ENCODE measurements at regions not wholly inside any gene's neighbourhood (a gene's known extent, or its start where the extent isn't known, plus 50 kb on each side); places are given as distances from the start of the nearest gene placed in this dataset.
A peak's percentile ranks its signal among the peaks of the same experiment; 100 is the strongest.

DNA sequence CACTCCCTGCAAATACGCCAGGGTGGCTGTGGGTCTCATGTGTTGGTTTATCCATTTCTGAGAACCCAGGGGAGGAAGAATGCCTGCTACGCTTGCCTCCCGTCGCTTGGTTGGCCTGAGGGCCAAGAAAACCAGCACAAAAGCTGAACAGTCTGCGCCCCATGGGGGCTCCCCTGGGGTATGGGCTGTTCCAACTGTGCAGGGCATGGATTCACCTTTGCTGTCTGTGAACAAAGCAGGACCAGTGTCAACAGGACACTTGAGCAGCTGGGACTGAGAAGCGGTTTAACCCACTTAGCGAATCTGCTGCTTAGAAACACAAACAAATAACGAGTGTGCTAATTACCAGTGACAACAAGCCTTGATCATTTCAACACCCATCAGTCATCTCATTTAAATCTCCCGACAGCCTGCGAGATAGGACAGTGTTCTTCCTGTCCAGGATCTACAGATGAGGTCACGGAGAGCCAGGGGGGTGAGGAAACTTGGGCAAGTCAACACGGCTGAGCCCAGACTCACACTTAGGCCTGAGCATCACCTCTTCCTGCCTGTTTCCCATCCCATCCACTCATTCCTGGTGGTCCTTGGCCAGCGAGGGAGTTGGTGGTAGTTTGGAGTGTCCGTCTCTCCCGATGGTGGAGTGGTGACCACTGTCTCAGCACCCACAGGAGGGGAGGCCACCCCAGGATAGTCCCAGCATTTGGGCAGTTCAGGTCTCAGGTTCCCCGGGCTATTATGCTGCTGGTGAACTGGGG, 111.6 kb upstream of the HAAO start:
- Histone ChIP-seq H3K27ac (no peak overlapping the region), H3K27me3 (no peaks in the 10 kb centered on the region), H3K4me1 (ENCODE audit: insufficient read depth) (peaks cover 49% of the 10 kb centered on the region), H3K4me3 (no peak overlapping the region), H3K9me2 (replicated peaks; ENCODE audit: insufficient read depth) (no peaks in the 10 kb centered on the region), H4K20me1 (ENCODE audit: insufficient read depth, poor library complexity, severe bottlenecking) (no peaks in the 10 kb centered on the region), H3K79me2 (no peaks in the 10 kb centered on the region), H3K9me3 (ENCODE audit: low read depth) (no peaks in the 10 kb centered on the region), H3K4me2 (no peak overlapping the region), H3K36me3 (replicated peaks; ENCODE audit: insufficient read depth, low read depth) (no peaks in the 10 kb centered on the region), H2AFZ (no peak overlapping the region)
- TF ChIP-seq EZH2 (IDR thresholded peaks at IDR 0.05; ENCODE audit: borderline replicate concordance): no peak
- TF ChIP-seq, protein P1, sequence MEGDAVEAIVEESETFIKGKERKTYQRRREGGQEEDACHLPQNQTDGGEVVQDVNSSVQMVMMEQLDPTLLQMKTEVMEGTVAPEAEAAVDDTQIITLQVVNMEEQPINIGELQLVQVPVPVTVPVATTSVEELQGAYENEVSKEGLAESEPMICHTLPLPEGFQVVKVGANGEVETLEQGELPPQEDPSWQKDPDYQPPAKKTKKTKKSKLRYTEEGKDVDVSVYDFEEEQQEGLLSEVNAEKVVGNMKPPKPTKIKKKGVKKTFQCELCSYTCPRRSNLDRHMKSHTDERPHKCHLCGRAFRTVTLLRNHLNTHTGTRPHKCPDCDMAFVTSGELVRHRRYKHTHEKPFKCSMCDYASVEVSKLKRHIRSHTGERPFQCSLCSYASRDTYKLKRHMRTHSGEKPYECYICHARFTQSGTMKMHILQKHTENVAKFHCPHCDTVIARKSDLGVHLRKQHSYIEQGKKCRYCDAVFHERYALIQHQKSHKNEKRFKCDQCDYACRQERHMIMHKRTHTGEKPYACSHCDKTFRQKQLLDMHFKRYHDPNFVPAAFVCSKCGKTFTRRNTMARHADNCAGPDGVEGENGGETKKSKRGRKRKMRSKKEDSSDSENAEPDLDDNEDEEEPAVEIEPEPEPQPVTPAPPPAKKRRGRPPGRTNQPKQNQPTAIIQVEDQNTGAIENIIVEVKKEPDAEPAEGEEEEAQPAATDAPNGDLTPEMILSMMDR (IDR thresholded peaks at IDR 0.05; ENCODE audit: poor library complexity): no peak
- TF ChIP-seq EZH2phosphoT487 (IDR thresholded peaks at IDR 0.05; ENCODE audit: low read depth, severe bottlenecking, unreplicated experiment): no peak
- 84% methylated on average over 16 of the region's 16 CpGs for WGBS (ENCODE audit: low lambda C conversion rate, missing lambda C conversion rate)
- DNase-seq (ENCODE audit: low spot score): no peak

- Histone ChIP-seq H3K27ac (no peak overlapping the region), H3K4me3 (no peak overlapping the region), H3K9me2 (replicated peaks; ENCODE audit: insufficient read depth) (no peaks in the 10 kb centered on the region), H3K79me2 (no peaks in the 10 kb centered on the region), H3K4me2 (no peak overlapping the region), H2AFZ (no peak overlapping the region), H3K36me3 (replicated peaks; ENCODE audit: insufficient read depth, low read depth) (no peaks in the 10 kb centered on the region), H3K9me3 (ENCODE audit: low read depth) (no peaks in the 10 kb centered on the region), H3K4me1 (ENCODE audit: insufficient read depth) (peaks cover 49% of the 10 kb centered on the region), H3K27me3 (no peaks in the 10 kb centered on the region), H4K20me1 (ENCODE audit: insufficient read depth, poor library complexity, severe bottlenecking) (no peaks in the 10 kb centered on the region)
- no peak for DNase-seq (ENCODE audit: low spot score)
- WGBS (ENCODE audit: low lambda C conversion rate, missing lambda C conversion rate): 85% methylated on average over 9 of the region's 9 CpGs
- TF ChIP-seq, protein P1 (IDR thresholded peaks at IDR 0.05; ENCODE audit: poor library complexity): no peak
- no peak for TF ChIP-seq EZH2phosphoT487 (IDR thresholded peaks at IDR 0.05; ENCODE audit: low read depth, severe bottlenecking, unreplicated experiment)
- no peak for TF ChIP-seq EZH2 (IDR thresholded peaks at IDR 0.05; ENCODE audit: borderline replicate concordance)
Observed at GRCh38 chr2:42902939-42903709, 110.7 kb upstream of the HAAO start.

DNA sequence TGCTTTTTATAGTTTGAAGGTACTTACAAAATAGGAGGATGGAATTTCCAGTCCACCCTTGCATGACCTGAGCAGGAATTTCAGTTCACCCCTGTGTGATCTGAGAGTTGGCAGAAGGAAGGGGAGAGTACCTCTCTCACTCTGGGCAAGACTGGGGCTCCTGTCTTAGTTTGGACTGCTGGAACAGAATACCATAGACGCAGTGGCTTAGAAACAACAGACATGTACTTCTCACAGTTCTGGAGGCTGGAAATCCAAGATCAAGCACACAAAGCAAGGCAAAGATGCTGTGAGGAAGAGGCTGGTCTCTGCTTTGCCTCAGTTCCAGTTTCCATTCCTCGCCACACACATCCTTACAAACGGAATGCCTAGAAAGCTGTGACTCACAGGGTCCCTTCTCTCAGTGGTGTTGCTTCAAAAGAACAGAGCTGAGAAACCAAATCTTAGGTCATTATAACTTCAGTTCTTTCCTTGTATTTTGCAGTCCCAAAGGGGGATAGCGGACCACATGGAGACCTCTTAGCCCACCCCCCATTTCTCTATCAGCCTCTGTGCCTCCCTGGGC, 108.8 kb upstream of the HAAO start:
- H3K79me2 ChIP-seq: no peaks in the 10 kb centered on the region
- no peaks in the 10 kb centered on the region for H3K27me3 ChIP-seq
- WGBS (ENCODE audit: low lambda C conversion rate, missing lambda C conversion rate): 64% methylated on average over 4 of the region's 4 CpGs
- H3K4me3 ChIP-seq: no peak overlapping the region
- no peak overlapping the region for H3K4me2 ChIP-seq
- no peaks in the 10 kb centered on the region for H3K9me2 ChIP-seq (replicated peaks; ENCODE audit: insufficient read depth)
- H3K27ac ChIP-seq: peak overlapping the region; percentile 71
- peaks cover 29% of the 10 kb centered on the region for H3K4me1 ChIP-seq (ENCODE audit: insufficient read depth)
- H4K20me1 ChIP-seq (ENCODE audit: insufficient read depth, poor library complexity, severe bottlenecking): no peaks in the 10 kb centered on the region
- TF ChIP-seq EZH2phosphoT487 (IDR thresholded peaks at IDR 0.05; ENCODE audit: low read depth, severe bottlenecking, unreplicated experiment): no peak
- TF ChIP-seq, protein P1 (IDR thresholded peaks at IDR 0.05; ENCODE audit: poor library complexity): no peak
- no peak for TF ChIP-seq EZH2 (IDR thresholded peaks at IDR 0.05; ENCODE audit: borderline replicate concordance)
- DNase-seq (ENCODE audit: low spot score): no peak
- H3K9me3 ChIP-seq (ENCODE audit: low read depth): no peaks in the 10 kb centered on the region
- no peak overlapping the region for H2AFZ ChIP-seq
- H3K36me3 ChIP-seq (replicated peaks; ENCODE audit: insufficient read depth, low read depth): no peaks in the 10 kb centered on the region
